HUDEP-2 (cell line): ENCODE measurements at regions not wholly inside any gene's neighbourhood (a gene's known extent, or its start where the extent isn't known, plus 50 kb on each side); places are given as distances from the start of the nearest gene placed in this dataset.
"Not testable (repeated sequence)": the region's sequence is repeated elsewhere in the genome, so short reads cannot be mapped to it uniquely, and the experiment has no call there.

Source experiments
- DNase-seq, 76 experiments: peaks; one replicate each; lab custom pipeline; 2025; ENCODE audit not compliant: unreplicated experiment in 76 of 76; lab: John Stamatoyannopoulos, UW

DNA sequence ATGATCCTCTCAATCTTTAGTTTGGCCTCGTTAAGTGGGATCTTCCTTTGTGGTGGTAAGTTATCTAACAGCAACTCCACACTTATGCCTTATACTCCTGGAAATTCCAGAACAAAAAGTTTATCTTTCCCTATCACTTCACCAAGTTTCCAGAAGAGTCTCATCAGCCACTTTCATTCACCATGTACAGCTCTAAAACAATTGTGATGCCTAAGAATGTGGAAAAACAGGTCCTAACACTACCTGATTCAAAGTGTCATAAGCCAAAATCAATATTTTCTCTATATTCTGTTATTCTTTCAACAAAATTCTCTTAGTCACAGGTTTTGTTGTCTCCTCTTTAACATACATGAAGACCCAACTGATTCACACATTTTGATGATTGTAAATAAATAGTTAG is 342.4 kb upstream of the TYRP1 start:
- DNase-seq, result no peak

DNA sequence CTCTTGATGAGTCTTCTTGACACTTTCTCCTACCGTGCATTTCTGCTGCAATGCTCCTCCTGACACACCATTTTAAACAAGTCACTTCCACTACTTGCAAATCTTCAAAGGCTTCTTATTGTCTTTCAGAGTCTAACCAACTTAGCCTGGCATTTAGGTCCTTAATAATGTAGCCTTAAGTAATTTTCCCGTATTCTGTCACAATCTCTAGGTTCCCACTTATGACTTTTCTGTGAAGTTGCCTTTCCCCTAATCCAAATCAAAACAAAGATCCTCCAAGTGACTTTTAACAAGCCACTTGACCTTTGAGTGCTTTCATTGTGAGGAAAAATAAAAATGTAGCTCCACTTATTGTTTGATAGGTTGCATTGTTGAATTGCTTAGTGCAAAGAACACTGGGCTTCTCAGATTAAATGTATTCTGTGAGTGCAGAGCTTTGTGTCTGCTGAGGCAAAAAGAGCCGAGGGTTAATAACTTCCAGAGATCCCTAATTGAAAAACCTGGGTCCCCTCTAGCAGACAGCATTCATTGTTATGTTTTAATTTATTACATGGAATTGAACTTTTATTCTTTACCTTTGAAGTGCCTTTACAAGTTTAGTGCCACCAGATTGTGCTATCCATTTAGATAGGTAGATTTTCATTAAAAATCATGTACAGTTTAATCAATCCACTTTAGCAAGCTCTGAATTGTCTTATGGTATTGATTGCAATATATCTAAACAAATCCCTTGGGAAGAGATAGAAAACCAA is 341.7 kb upstream of the TYRP1 start:
- DNase-seq, result no peak

DNA sequence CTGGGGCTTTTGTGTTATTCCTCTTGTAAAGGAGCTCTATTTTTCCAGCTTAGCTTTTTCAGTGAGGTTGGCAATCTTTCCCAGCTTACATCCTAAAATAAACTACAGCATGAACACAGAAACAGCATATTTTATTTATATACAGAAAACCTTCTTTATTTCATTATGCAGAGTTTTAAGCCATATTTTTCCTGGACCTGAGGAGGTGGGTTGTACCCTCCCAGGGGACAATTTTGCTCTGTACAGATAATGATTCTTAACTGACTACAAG is 341.2 kb upstream of the TYRP1 start:
- DNase-seq, result no peak

DNA sequence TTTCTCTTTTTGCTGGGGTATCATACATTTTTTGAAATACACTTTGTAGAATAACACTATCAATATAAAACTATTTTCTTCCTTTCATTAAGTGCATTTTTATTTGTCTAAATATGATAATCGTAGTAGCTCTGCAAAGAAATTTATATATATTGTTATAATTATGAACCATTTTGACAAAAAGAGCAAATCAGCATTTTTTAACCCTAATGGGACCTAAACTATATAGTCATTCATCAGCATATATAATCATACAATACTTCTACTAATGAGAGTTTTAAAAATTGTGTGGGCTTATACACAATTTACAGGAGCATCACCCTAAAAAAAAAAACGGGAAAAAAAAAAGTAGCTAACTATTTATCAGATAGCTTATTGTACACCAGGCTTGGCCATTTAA is 329.7 kb upstream of the TYRP1 start:
- DNase-seq, result no peak

DNA sequence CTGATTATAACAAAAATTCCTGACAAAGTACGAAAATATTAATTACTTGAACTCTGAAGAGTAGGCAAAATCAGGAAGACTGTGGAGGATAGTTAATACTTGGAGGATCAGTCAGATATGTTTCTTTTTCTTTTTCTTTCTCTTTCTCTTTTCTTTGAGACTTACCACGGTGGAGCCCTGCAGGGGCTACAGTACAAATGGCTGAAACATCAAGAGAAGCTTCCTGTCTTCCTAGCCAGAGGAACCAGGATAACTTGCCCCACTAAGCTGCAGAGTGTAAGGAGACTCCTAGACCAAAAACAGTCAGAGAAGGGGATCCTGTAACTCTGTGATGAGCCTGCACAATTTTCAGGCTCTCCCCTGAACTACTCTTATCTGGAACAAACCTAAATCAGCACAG is 324.6 kb upstream of the TYRP1 start:
- DNase-seq, result no peak

DNA sequence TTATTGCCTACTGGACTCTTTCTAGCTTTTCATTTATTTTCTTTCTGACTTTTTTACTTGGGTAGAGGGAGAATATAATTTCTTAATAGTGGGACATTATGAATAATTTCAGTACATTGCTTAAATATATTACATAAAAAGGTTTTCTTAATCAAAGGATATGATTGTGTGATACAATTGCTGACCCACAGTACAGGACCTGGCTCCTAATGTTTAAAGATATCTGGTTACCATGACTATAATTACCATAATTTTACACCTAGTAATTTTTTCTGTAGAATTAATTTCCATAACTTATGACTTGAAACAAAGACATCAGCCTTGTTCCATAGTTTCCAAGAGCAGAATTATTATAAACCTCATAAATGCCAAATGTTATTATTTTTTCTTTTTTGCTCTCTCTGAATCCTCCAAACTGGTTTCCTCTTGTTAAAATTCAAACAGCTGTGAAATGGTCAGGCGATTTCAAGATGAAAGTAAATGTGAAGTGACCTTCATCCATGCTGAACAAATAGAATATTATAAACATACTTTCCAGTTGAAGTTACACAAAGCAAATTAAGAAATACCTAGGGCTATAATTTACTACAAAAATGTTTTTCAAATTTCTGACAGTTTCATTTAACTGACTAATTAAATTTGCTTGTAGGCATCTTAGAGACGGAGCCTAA is 301.2 kb upstream of the TYRP1 start:
- DNase-seq, result no peak

DNA sequence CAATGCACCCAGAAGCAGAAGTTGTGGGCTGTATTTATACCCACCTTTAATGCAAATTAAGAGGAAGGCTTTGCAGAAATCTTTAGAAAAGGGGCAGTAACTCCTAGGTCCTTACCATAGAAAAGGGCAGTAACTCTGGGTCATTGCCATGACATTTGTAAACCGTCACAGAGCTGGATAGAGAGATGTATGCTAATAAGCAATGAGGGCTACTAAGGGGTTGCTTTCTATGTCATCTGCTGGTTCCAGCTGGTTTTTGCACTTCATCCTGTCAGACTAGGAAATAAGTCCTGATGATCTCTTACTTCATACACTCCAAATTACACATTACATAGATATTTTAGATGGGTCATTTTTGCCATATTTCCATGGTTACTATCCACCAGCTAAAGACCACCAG is 299.1 kb upstream of the TYRP1 start:
- no peak for DNase-seq

DNA sequence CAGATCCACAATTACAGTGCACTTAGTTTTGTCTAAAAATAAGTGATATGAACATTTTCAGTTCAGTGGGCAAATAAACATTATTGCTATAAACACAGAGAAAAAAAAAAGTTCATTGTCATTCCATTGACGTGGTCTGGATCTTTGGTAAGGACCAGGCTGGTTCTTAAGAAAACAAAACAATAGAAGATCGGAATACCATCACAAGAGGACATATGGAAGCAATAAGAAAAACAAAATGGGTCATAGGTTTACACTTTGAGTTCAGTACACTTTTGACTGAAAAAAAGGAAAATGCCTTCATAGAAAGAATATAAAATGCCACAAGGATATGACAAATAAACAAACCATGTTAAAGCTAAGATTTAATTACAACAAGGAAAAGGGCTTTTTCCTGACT is 289.5 kb upstream of the TYRP1 start:
- no peak for DNase-seq

DNA sequence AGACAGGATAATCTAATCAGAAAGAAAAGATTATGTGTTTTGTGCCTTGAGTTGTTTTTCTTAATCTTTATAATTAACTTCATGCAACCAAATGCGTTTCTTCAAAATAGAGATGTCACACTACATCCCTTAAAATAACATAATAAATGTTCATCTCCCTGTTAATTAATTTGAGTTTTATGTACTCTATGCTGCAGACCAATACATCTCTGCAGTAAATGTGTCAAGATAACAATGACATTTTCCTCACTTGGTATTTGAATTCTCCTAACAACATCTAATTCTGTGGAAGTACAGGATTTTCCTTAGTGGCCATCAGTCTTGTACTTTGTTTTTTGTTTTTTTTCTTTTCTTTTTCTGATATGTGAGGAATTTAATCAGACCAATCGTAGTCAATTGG is 279.2 kb upstream of the TYRP1 start:
- DNase-seq, result no peak

DNA sequence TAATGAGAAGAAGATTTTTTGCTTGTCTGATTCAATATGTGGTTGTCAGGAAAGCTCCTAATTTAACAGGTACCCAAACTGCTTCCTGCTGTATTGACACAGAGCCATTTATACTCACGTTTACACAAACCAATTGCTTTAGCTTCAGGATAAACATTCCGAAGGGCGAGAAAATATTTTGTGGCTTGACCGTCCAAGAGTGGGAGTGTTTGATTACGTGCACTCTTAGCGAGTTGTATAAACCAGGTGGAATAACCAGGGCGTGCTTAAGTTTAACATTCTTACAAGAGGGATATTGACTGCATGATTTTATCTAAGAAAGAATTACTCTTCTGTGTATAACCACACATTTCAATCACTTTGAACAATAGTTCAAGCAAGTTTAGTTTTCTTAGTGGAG is 278.7 kb upstream of the TYRP1 start:
- DNase-seq, result no peak

DNA sequence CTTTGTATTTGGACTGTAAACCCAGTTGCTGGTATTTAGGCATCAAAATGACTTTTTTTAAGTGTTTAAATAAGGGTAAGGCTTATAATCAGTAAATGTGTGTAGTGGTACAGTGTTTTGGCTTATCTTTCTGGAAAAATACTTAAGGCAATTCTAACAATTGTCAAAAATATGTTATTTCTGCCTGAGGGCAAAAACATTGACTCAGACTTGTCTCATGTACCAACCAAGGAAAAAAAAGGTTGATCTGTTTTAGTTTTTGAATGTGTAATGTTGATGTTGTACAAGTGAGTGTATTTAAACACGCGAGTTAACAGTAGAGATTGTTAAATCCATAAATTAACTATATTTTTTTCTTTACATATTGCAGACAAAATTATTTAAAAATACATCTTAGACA is 277.8 kb upstream of the TYRP1 start:
- DNase-seq, result no peak

DNA sequence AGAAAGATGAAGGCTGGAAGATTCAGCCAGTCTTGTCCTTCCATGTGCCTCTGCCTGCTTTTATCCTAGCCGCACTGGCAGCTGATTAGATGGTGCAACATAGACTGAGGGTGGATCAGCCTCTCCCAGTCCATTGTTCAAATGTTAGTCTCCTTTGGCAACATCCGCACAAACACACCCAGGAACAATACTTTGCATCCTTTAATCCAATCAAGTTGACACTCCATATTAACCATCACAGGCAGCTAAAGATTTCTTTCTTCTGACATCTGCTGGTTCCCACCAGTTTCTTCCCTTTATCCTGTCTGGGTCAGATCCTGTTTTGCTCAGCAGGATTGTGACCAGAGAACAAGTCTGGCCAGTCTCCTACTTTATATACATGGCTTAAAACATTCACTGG is 276.5 kb upstream of the TYRP1 start:
- no peak for DNase-seq

DNA sequence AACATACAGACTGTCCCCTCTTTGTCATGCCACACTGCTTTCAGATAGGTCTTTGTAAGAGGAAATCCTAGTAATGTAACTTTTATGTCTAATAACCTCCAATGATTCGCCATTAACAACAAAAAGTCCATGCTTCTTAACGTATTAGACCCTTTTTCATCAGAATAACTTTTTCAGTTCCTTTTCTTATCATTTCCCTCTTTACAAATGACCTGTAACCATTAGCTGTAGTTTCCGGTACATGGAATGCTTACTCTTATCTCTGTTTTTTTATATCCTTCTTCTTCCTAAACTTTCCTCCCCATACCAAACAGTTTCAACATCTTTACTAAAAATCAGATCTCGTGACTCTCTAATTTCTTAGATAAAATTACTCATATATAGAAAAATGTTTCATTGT is 268.9 kb upstream of the TYRP1 start:
- no peak for DNase-seq

DNA sequence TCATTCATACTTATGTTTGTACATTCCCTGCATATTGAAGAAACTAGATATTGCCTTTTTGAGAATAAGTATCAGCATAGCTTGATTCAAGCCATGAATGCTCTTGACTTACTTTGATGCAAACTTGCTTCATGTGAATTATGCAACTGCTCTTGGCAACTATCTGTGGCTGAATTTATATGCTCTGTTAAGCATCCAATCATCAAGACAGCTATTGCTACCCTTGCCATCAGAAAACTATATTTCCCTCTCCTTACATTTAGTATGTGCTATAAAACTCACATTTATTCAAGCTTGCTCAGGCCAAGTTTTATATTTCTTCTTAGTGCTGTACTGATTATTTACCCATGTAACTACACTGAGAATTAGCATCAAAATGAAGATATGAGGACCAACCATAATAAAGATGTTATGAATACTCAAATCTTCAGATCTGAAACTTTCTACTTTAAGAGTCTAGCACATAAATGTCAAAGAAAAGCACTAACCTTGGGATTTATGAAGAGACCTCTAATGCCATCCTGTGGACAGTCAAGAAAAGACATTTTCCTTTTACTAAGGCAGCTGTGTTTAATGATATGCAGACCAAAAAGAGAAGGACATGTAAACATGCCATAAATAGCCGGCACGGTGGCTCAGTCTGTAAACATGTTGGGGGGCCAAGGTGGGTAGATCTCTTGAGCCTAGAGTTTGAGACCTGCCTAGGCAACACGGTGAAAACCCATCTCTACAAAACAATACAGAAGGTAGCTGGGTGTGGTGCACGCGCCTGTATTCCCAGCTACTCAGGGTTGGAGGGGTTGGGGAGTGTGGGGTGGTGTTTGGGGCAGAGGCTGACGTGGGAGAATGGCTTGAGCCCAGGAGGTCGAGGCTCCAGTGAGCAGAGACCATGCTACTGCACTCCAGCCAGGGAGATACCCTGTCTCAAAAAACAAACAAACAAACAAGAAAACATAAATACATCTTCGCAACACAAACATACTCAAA is 267.0 kb upstream of the TYRP1 start:
- DNase-seq, result no peak

DNA sequence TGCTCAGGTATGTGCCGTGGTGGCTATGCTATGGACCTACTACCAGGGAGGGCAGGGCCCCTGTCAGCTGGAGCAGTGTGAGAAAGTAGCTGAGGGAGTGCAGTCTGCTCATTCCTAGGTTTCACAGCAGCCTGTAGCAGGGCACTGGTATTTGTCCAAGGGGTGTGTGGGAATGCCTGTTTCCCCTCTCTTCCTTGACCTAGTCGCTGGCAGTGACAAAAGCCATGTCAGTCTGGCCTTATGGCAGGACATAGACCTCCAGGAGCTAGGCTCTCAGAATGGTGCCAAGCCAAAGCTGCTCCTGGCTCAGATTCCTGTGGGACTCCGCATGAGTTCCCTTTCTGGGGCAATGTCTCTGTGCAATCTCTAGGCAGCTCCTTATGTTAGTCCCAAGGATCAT is 253.9 kb upstream of the TYRP1 start:
- DNase-seq, result no peak

DNA sequence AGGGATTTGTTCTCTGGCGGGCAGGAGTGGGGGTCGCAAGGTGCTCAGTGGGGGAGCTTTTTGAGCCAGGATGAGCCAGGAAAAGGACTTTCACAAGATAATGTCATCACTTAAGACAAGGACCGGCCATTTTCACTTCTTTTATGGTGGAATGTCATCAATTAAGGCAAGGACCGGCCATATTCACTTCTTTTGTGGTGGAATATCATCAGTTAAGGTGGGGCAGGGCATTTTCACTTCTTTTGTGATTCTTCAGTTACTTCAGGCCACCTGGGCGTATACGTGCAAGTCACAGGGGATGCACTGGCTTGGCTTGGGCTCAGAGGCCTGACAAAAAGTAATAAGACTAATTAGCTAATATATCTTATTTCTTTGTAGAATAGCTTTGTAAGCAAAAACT is 252.1 kb upstream of the TYRP1 start:
- not testable (repeated sequence) for DNase-seq

DNA sequence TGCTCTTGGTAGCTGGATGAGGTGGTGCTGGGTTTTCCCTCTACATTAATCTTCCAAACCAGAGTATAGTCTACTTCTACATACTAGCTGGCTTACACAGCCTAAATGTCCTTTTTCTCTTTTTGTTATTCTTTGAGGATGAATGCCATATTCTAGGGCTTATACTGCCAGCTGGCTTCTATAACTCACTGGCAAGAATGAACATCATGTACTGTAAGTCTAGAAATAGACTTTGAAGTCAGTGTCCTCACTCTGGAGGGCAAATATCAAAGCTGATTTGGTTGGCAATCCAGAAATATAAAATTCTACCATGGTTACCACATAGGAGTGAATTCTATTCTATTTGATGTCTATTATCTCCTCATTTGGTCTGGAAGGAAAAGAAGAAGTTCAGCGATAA is 251.7 kb upstream of the TYRP1 start:
- DNase-seq, result no peak

DNA sequence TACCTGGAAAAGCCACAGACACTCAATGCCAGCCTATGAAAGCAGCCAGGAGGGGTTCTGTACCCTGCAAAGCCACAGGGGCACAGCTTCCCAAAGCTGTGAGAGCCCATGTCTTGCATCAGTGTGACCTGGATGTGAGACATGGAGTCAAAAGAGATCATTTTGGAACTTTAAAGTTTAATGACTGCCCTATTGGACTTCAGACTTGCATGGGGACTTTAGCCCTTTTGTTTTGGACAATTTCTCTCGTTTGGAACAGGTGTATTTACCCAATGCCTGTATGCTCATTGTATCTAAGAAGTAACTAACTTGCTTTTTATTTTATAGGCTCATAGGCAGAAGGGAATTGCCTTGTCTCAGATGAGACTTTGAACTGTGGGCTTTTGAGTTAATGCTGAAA is 244.9 kb upstream of the TYRP1 start:
- DNase-seq, result no peak

DNA sequence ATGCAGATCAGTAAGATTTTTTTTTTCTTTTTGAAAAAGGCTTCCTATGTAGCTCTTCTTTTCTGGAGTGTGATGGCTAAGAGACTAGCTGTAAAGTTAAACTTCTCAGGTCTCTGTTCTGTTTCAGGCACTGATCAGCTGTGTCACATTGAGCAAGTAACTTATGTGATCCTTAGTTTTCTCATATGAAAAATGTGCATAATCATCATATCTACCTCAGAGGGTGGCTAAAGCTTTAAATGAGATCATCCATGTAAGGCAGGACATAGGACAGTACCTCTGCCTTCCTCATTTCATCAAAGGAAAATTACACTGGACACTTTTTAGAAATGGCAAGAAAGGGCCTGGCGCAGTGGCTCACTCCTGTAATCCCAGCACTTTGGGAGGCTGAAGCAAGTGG is 235.9 kb upstream of the TYRP1 start:
- no peak for DNase-seq

DNA sequence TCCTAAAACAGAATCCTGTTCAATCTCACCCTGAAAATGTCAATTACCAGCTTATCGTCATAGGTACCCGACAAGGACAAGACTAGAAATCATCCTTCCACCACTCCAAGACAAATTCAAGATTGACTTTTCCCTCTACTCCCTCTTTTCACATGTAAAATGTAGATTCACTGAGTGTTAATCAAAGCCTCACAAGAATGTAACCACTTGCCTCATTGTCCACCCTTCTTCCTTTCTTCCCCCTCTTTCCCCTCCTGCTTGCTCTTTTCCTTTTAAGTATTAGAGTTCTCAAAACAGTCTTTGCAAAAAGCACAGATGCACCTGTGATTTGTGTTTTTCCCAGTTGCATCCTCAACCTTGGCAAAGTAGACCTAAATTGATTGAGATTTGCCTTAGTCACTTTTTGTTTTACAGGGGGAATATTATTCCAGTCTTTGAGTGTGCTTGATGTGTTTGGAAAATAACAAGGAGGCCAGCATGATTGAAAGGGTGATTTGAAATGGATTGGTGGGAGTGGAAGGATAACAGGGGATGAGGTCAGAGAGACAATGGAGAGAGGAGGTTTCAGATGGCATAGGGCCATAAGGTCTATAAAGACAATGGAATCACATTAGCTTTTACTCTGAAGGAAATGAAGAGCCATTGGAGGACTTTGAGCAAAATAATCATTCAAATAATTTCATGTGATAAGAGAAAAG is 231.3 kb upstream of the TYRP1 start:
- no peak for DNase-seq

DNA sequence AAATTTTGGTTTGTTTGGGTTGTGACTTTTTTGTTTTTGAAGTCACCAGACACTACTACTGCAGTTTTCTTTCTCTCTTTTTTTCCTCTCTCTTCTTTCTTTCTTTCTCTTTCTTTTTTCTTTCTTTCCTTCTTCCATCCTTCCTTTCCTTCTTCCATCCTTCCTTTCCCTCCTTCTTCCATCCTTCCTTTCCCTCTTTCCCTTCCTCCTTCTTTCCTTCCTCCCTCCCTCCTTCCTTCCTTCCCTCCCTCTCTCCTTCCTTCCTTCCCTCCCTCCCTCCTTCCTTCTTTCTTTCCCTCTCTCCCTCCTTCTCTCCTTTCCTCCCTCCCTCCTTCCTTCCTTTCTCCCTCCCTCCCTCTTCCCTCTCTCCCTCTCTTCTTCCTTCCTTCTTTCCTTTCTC is 230.3 kb upstream of the TYRP1 start:
- no peak for DNase-seq
